Left ventricle myocardium inferior (tissue), 1 donor: ENCODE measurements at regions not wholly inside any gene's neighbourhood (a gene's known extent, or its start where the extent isn't known, plus 50 kb on each side); places are given as distances from the start of the nearest gene placed in this dataset.

ENCODE experiments used
- DNase-seq: peaks from one replicate; pipeline ENCODE4 v3.0.0-alpha.2; 2020
- H3K27ac ChIP-seq: fragments of 200-600 bp; replicated peaks from 2 replicates; pipeline ENCODE4 v1.8.0; 2021
- H3K27me3 ChIP-seq: fragments of 200-600 bp; 2 replicates; pipeline ENCODE4 v1.8.0; 2021; ENCODE audit warnings: low read depth
- H3K36me3 ChIP-seq: fragments of 200-600 bp; 2 replicates; pipeline ENCODE4 v1.8.0; 2021
- H3K4me1 ChIP-seq: fragments of 200-600 bp; 2 replicates; pipeline ENCODE4 v1.8.0; 2021
- H3K4me3 ChIP-seq: fragments of 200-600 bp; 2 replicates; pipeline ENCODE4 v1.8.0; 2021; ENCODE audit warnings: mild to moderate bottlenecking, moderate library complexity
- H3K9me3 ChIP-seq: fragments of 200-600 bp; replicated peaks from 2 replicates; pipeline ENCODE4 v1.8.0; 2021
- CTCF ChIP-seq: fragments of 200-600 bp; IDR thresholded peaks from 2 replicates; pipeline ENCODE4 v1.8.0; 2021; ENCODE audit warnings: antibody characterized with exemption, mild to moderate bottlenecking, borderline replicate concordance
- intact Hi-C: fragments of 100-400 bp; cut with micrococcal nuclease; formaldehyde crosslinking; loops from one replicate; pipeline ENCODE4 v1.11.0; 2022
- donor health status: DM: no; HTN: yes; CAD: no; lungs with severe emphysema.

GRCh38 chr11:116513278-116513823, 259.4 kb downstream of the BUD13 start:
- Histone ChIP-seq H3K4me3 (no peak overlapping the region), H3K36me3 (no peaks in the 10 kb centered on the region), H3K9me3 (no peaks in the 10 kb centered on the region), H3K27me3 (peaks cover 96% of the 10 kb centered on the region), H3K27ac (no peak overlapping the region), H3K4me1 (no peaks in the 10 kb centered on the region)
- TF ChIP-seq CTCF = no peak
- no peak for DNase-seq
- intact Hi-C loops = no loop called here

GRCh38 chr11:116512841-116513240, 259.9 kb downstream of the BUD13 start:
- Histone ChIP-seq H3K4me3 (no peak overlapping the region), H3K27me3 (peaks cover 97% of the 10 kb centered on the region), H3K4me1 (no peaks in the 10 kb centered on the region), H3K27ac (no peak overlapping the region), H3K36me3 (no peaks in the 10 kb centered on the region), H3K9me3 (no peaks in the 10 kb centered on the region)
- TF ChIP-seq CTCF = no peak
- DNase-seq = no peak
- intact Hi-C loops = no loop called here

GRCh38 chr11:116511684-116512083, 261.1 kb downstream of the BUD13 start:
- intact Hi-C loops = no loop called here
- no peak overlapping the region for H3K4me3 ChIP-seq
- no peak for TF ChIP-seq CTCF
- H3K9me3 ChIP-seq = no peaks in the 10 kb centered on the region
- no peaks in the 10 kb centered on the region for H3K4me1 ChIP-seq
- H3K36me3 ChIP-seq = no peaks in the 10 kb centered on the region
- no peak for DNase-seq
- no peak overlapping the region for H3K27ac ChIP-seq
- peaks cover 97% of the 10 kb centered on the region for H3K27me3 ChIP-seq

GRCh38 chr11:116510886-116511650, 261.7 kb downstream of the BUD13 start:
- DNase-seq = no peak
- intact Hi-C loops = no loop called here
- H3K4me1 ChIP-seq = no peaks in the 10 kb centered on the region
- peaks cover 97% of the 10 kb centered on the region for H3K27me3 ChIP-seq
- H3K36me3 ChIP-seq = no peaks in the 10 kb centered on the region
- TF ChIP-seq CTCF = no peak
- no peak overlapping the region for H3K27ac ChIP-seq
- no peak overlapping the region for H3K4me3 ChIP-seq
- no peaks in the 10 kb centered on the region for H3K9me3 ChIP-seq

- no peaks in the 10 kb centered on the region for H3K36me3 ChIP-seq
- no peak overlapping the region for H3K27ac ChIP-seq
- no peaks in the 10 kb centered on the region for H3K9me3 ChIP-seq
- H3K4me3 ChIP-seq = no peak overlapping the region
- no peak for DNase-seq
- no peak for TF ChIP-seq CTCF
- intact Hi-C loops = no loop called here
- peaks cover 97% of the 10 kb centered on the region for H3K27me3 ChIP-seq
- no peaks in the 10 kb centered on the region for H3K4me1 ChIP-seq
Measured at GRCh38 chr11:116510166-116510565, 262.6 kb downstream of the BUD13 start.
